Endothelial cell (in vitro differentiated cells): ENCODE measurements at regions not wholly inside any gene's neighbourhood (a gene's known extent, or its start where the extent isn't known, plus 50 kb on each side); places are given as distances from the start of the nearest gene placed in this dataset.

Experiments
- DNase-seq: peaks from one replicate; pipeline ENCODE4 v3.0.0; 2021; ENCODE audit warnings: low spot score
- H3K27ac Mint-ChIP-seq: one replicate; pipeline ENCODE4 v1.8.0; 2021; ENCODE audit warnings: mixed read lengths, inconsistent platforms; ENCODE audit not compliant: unreplicated experiment
- H3K27me3 Mint-ChIP-seq: one replicate; pipeline ENCODE4 v1.8.0; 2021; ENCODE audit warnings: mild to moderate bottlenecking, moderate library complexity, mixed read lengths, inconsistent platforms; ENCODE audit not compliant: unreplicated experiment
- H3K36me3 Mint-ChIP-seq: one replicate; pipeline ENCODE4 v1.8.0; 2021; ENCODE audit warnings: mild to moderate bottlenecking, low read depth, mixed read lengths, inconsistent platforms; ENCODE audit not compliant: unreplicated experiment
- H3K4me1 Mint-ChIP-seq: one replicate; pipeline ENCODE4 v1.8.0; 2021; ENCODE audit warnings: mild to moderate bottlenecking, mixed read lengths, inconsistent platforms; ENCODE audit not compliant: unreplicated experiment
- H3K4me3 Mint-ChIP-seq: one replicate; pipeline ENCODE4 v1.8.0; 2021; ENCODE audit warnings: mild to moderate bottlenecking, mixed read lengths, inconsistent platforms; ENCODE audit not compliant: unreplicated experiment
- H3K9me3 Mint-ChIP-seq: one replicate; pipeline ENCODE4 v1.8.0; 2021; ENCODE audit warnings: mixed read lengths, inconsistent platforms; ENCODE audit not compliant: unreplicated experiment
- TF ChIP-seq, protein P1 (sequence below): fragments of 200-600 bp; sonication (generic); IDR thresholded peaks from one replicate; pipeline ENCODE4 v1.5.0; 2021; ENCODE audit warnings: antibody characterized with exemption; ENCODE audit not compliant: unreplicated experiment

DNA sequence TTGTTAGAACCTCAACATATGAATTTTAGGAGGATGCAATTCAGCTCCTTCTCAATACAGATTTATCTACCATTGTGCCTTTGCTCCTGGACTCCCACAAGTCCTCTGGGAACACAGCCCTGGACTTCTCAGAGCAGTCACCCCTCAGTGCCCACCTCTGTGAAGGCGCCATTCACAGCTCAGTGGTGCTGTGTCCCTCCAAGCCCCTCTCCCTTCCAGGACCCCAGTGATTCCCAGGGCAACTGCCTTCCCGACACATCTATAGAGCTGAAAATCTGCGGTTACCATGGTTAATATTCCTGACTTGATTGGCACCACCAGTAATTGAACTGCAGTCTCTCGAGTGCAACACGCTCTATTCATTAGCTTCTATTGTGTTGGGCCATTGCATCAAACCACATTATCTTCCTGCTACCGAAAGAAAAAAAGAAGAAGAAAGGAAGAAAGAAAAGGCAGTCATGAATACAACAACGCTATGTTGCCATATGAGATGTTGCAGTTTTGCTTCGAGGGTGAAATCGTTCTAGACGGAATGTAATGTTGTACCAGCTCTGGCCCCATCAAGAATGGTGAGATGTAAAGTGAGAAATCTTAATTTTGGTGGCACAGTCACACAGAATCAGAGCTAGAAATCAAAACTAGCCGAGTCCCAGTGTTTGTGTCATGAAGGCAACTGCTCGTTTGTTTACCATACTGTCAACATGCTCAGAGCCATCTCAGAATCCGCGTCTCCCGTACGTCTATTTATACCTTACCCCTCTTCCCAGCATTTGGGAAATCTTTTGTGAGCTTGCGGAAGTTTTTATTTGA lies 524.0 kb upstream of the ID2 start:
- TF ChIP-seq, protein P1, sequence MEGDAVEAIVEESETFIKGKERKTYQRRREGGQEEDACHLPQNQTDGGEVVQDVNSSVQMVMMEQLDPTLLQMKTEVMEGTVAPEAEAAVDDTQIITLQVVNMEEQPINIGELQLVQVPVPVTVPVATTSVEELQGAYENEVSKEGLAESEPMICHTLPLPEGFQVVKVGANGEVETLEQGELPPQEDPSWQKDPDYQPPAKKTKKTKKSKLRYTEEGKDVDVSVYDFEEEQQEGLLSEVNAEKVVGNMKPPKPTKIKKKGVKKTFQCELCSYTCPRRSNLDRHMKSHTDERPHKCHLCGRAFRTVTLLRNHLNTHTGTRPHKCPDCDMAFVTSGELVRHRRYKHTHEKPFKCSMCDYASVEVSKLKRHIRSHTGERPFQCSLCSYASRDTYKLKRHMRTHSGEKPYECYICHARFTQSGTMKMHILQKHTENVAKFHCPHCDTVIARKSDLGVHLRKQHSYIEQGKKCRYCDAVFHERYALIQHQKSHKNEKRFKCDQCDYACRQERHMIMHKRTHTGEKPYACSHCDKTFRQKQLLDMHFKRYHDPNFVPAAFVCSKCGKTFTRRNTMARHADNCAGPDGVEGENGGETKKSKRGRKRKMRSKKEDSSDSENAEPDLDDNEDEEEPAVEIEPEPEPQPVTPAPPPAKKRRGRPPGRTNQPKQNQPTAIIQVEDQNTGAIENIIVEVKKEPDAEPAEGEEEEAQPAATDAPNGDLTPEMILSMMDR: no peak
- H3K4me3 Mint-ChIP-seq: no peak overlapping the region
- no peak for DNase-seq
- H3K36me3 Mint-ChIP-seq: peaks cover 3% of the 10 kb centered on the region
- H3K27ac Mint-ChIP-seq: no peak overlapping the region
- peaks cover 2% of the 10 kb centered on the region for H3K27me3 Mint-ChIP-seq
- H3K9me3 Mint-ChIP-seq: no peaks in the 10 kb centered on the region
- peaks cover 20% of the 10 kb centered on the region for H3K4me1 Mint-ChIP-seq

- DNase-seq: no peak
- Mint-ChIP-seq H3K9me3 (no peaks in the 10 kb centered on the region), H3K4me3 (no peak overlapping the region), H3K36me3 (peaks cover 3% of the 10 kb centered on the region), H3K27ac (no peak overlapping the region), H3K27me3 (no peaks in the 10 kb centered on the region), H3K4me1 (peaks cover 14% of the 10 kb centered on the region)
- TF ChIP-seq, protein P1: no peak
Observed at GRCh38 chr2:8158711-8159110, 523.1 kb upstream of the ID2 start.

DNA sequence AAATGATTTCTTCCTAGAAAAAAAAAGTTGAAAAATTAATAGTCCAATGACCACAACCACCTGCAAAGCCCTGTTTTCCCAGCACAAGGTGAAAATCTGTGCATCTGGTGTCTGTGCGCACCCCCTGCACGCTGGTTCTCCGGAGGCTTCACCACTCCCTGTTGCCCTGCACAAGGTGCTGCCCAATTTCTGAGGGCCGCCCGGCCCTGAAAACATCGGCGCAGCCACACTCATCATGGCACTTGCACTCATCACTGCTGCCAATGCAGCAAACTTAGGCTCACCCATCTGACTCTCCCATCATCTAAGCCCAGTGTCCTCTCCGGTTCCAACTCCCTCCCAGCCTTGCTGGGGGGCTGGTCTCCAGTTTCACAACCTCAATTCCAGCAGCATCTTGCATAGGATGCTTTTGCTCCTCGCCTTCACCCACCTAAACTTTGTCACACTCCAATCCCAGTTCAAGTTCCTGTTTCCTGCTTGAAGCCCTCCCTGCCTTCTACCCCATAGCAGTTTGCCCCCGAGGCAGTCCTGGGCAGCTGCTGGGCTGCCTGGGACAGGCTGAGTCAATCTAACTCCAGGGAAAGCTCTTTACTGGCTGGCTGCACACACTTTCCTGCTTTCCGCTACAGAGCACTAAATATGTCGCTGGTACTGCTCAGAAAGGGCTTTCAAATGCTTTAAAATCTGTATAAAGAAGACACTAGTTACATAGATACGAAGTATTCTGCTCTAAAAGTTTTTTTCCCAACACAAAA lies 522.5 kb upstream of the ID2 start:
- TF ChIP-seq, protein P1: no peak
- H3K4me3 Mint-ChIP-seq: no peak overlapping the region
- H3K27ac Mint-ChIP-seq: no peak overlapping the region
- H3K4me1 Mint-ChIP-seq: peaks cover 11% of the 10 kb centered on the region
- no peak for DNase-seq
- H3K9me3 Mint-ChIP-seq: no peaks in the 10 kb centered on the region
- no peaks in the 10 kb centered on the region for H3K27me3 Mint-ChIP-seq
- peaks cover 3% of the 10 kb centered on the region for H3K36me3 Mint-ChIP-seq

GRCh38 chr2:8159966-8160603 lies 521.8 kb upstream of the ID2 start:
- Mint-ChIP-seq H3K4me3 (no peak overlapping the region), H3K36me3 (peaks cover 3% of the 10 kb centered on the region), H3K9me3 (no peaks in the 10 kb centered on the region), H3K4me1 (peaks cover 8% of the 10 kb centered on the region), H3K27ac (no peak overlapping the region), H3K27me3 (no peaks in the 10 kb centered on the region)
- TF ChIP-seq, protein P1: no peak
- no peak for DNase-seq

DNA sequence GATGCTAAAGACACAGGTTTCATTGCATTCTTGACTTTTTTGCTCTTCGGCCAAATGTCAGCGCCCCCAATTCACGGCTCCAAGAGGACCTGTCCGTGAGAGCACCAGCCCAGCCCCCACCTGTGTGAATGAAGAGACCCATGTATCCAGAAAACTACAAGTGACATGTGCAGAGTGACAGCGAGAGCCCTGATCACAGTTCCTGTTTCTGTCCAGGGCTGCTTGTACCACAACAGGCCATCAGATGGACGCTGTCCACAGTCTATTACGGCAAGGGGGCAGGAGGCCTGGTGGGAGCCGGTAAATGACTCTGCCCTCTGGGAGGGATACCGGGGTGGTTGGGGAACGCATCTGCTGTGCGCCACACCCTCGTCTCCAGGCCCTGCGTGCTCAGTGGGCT lies 520.9 kb upstream of the ID2 start:
- Mint-ChIP-seq H3K4me3 (no peak overlapping the region), H3K4me1 (peaks cover 8% of the 10 kb centered on the region), H3K9me3 (no peaks in the 10 kb centered on the region), H3K27me3 (no peaks in the 10 kb centered on the region), H3K27ac (no peak overlapping the region), H3K36me3 (peaks cover 3% of the 10 kb centered on the region)
- TF ChIP-seq, protein P1: no peak
- no peak for DNase-seq
